ENCODE measurements at regions not wholly inside any gene's neighbourhood (a gene's known extent, or its start where the extent isn't known, plus 50 kb on each side); places are given as distances from the start of the nearest gene placed in this dataset.
"Not testable (repeated sequence)": the region's sequence is repeated elsewhere in the genome, so short reads cannot be mapped to it uniquely, and the experiment has no call there.

- no peak for DNase-seq
Observed at GRCh38 chr2:125642032-125642431, 1013.9 kb upstream of the GYPC start.

GRCh38 chr2:125643128-125643527 lies 1012.8 kb upstream of the GYPC start:
- DNase-seq: no peak

GRCh38 chr2:125643585-125643984 lies 1012.4 kb upstream of the GYPC start:
- no peak for DNase-seq

GRCh38 chr2:125644257-125644656 lies 1011.7 kb upstream of the GYPC start:
- no peak for DNase-seq

GRCh38 chr2:125652280-125652679 lies 1003.7 kb upstream of the GYPC start:
- peak; percentile 76 for DNase-seq

- DNase-seq: no peak
Observed at GRCh38 chr2:125654226-125654625, 1001.7 kb upstream of the GYPC start.

- DNase-seq: no peak
Observed at GRCh38 chr2:125656190-125656589, 999.8 kb upstream of the GYPC start.

GRCh38 chr2:125658583-125658982 lies 997.4 kb upstream of the GYPC start:
- no peak for DNase-seq

GRCh38 chr2:125660369-125660768 lies 995.6 kb upstream of the GYPC start:
- not testable (repeated sequence) for DNase-seq

GRCh38 chr2:125667630-125668029 lies 988.3 kb upstream of the GYPC start:
- no peak for DNase-seq

GRCh38 chr2:125679903-125680302 lies 976.1 kb upstream of the GYPC start:
- DNase-seq: no peak

GRCh38 chr2:125680809-125681208 lies 975.1 kb upstream of the GYPC start:
- no peak for DNase-seq

- DNase-seq: no peak
Observed at GRCh38 chr2:125681576-125681975, 974.4 kb upstream of the GYPC start.

- DNase-seq: no peak
Observed at GRCh38 chr2:125681976-125682805, 973.8 kb upstream of the GYPC start.

GRCh38 chr2:125684256-125684655 lies 971.7 kb upstream of the GYPC start:
- no peak for DNase-seq

GRCh38 chr2:125684932-125685331 lies 971.0 kb upstream of the GYPC start:
- DNase-seq: no peak

- peak; percentile 14 for DNase-seq
Observed at GRCh38 chr2:125696560-125696959, 959.4 kb upstream of the GYPC start.

GRCh38 chr2:125698280-125698679 lies 957.7 kb upstream of the GYPC start:
- DNase-seq: no peak

- DNase-seq: no peak
Observed at GRCh38 chr2:125701070-125701469, 954.9 kb upstream of the GYPC start.

- no peak for DNase-seq
Observed at GRCh38 chr2:125707611-125708010, 948.3 kb upstream of the GYPC start.

- no peak for DNase-seq
Observed at GRCh38 chr2:125710561-125710960, 945.4 kb upstream of the GYPC start.

GRCh38 chr2:125711075-125711474 lies 944.9 kb upstream of the GYPC start:
- DNase-seq: no peak

GRCh38 chr2:125713533-125713932 lies 942.4 kb upstream of the GYPC start:
- no peak for DNase-seq

- no peak for DNase-seq
Observed at GRCh38 chr2:125721072-125721721, 934.8 kb upstream of the GYPC start.

- DNase-seq: no peak
Observed at GRCh38 chr2:125730921-125731320, 925.0 kb upstream of the GYPC start.
